Prostate gland (tissue), 2 donors: ENCODE measurements at regions not wholly inside any gene's neighbourhood (a gene's known extent, or its start where the extent isn't known, plus 50 kb on each side); places are given as distances from the start of the nearest gene placed in this dataset.

Experiments used
- POLR2AphosphoS5 ChIP-seq: sonication (generic); formaldehyde crosslinking; IDR thresholded peaks from one replicate; pipeline ENCODE4 v1.6.1; 2017; ENCODE audit warnings: antibody characterized with exemption
- TF ChIP-seq, protein P1 (sequence below), 4 experiments: fragments of 200-600 bp in 2 of 4; fragments of 450-650 bp in 2 of 4; sonication (generic) in 2 of 4; IDR thresholded peaks; 1 replicate in 3 of 4; 2 replicates in 1 of 4; pipeline ENCODE4 v1.5.1; 2016 to 2019; ENCODE audit warnings: antibody characterized with exemption in 4 of 4, mild to moderate bottlenecking in 2 of 4, moderate library complexity in 2 of 4

DNA sequence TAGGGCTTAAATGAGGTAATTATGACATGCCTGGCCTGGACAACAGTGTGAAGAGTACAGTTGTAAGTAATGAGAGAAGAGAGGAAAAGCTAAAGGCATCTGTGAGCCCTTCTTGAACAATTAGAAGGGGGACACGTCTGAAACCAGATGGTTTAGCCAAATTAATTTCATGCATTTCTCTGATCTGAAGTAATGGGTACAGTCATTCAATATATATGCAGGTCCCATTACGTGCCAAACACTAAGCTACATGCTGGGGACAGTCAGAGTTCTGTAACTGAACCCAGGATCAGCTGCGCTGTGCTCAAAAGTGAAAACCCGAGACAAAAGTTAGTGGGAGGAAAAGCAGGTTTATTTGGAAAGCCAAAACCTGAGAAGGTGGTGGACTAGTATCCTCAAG, 207.2 kb upstream of the TMTC1 start:
- TF ChIP-seq POLR2AphosphoS5 = no peak
- TF ChIP-seq, protein P1, sequence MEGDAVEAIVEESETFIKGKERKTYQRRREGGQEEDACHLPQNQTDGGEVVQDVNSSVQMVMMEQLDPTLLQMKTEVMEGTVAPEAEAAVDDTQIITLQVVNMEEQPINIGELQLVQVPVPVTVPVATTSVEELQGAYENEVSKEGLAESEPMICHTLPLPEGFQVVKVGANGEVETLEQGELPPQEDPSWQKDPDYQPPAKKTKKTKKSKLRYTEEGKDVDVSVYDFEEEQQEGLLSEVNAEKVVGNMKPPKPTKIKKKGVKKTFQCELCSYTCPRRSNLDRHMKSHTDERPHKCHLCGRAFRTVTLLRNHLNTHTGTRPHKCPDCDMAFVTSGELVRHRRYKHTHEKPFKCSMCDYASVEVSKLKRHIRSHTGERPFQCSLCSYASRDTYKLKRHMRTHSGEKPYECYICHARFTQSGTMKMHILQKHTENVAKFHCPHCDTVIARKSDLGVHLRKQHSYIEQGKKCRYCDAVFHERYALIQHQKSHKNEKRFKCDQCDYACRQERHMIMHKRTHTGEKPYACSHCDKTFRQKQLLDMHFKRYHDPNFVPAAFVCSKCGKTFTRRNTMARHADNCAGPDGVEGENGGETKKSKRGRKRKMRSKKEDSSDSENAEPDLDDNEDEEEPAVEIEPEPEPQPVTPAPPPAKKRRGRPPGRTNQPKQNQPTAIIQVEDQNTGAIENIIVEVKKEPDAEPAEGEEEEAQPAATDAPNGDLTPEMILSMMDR (IDR thresholded peaks at IDR 0.05) = no peak
